ENCODE measurements at regions not wholly inside any gene's neighbourhood (a gene's known extent, or its start where the extent isn't known, plus 50 kb on each side); places are given as distances from the start of the nearest gene placed in this dataset.

GRCh38 chr14:87489196-87489819 is 503.7 kb downstream of the GALC start:
- TF ChIP-seq CTCF (IDR thresholded peaks at IDR 0.05; ENCODE audit: low read depth, low read length) = no peak
- no peak for DNase-seq (ENCODE audit: low read depth, low spot score)
- ChIA-PET POLR2A (no interaction called here), CTCF (no interaction called here)
- no peak overlapping the region for H3K4me3 ChIP-seq (ENCODE audit: low read depth, low read length)
- H3K27ac ChIP-seq (ENCODE audit: low read depth, low read length) = no peak overlapping the region
- no peaks in the 10 kb centered on the region for H3K9me3 ChIP-seq (ENCODE audit: control insufficient read depth, insufficient read depth, low read length)
- H3K27me3 ChIP-seq (ENCODE audit: control insufficient read depth, insufficient read depth, low read length) = no peaks in the 10 kb centered on the region

GRCh38 chr14:87483271-87484260 is 509.4 kb downstream of the GALC start:
- CTCF ChIA-PET = interaction anchor here (0.6 to 1.0 kb wide), 2 partner anchors 30 to 1871 kb away, joined by 3 read pairs; no protein-coding TSS in a partner anchor
- Histone ChIP-seq H3K9me3 (ENCODE audit: control insufficient read depth, insufficient read depth, low read length) (no peaks in the 10 kb centered on the region), H3K4me3 (ENCODE audit: low read depth, low read length) (no peak overlapping the region), H3K27me3 (ENCODE audit: control insufficient read depth, insufficient read depth, low read length) (no peaks in the 10 kb centered on the region), H3K27ac (ENCODE audit: low read depth, low read length) (no peak overlapping the region)
- TF ChIP-seq CTCF (IDR thresholded peaks at IDR 0.05; ENCODE audit: low read depth, low read length) = no peak
- POLR2A ChIA-PET = no interaction called here
- peak; percentile 49 for DNase-seq (ENCODE audit: low read depth, low spot score)

- no peak overlapping the region for H3K27ac ChIP-seq (ENCODE audit: low read depth, low read length)
- no peaks in the 10 kb centered on the region for H3K9me3 ChIP-seq (ENCODE audit: control insufficient read depth, insufficient read depth, low read length)
- CTCF ChIA-PET = no interaction called here
- POLR2A ChIA-PET = interaction anchor here (0.5 kb wide), 1 partner anchor 1855 kb away, joined by 3 read pairs; no protein-coding TSS in a partner anchor
- no peak for TF ChIP-seq CTCF (IDR thresholded peaks at IDR 0.05; ENCODE audit: low read depth, low read length)
- no peak overlapping the region for H3K4me3 ChIP-seq (ENCODE audit: low read depth, low read length)
- no peak for DNase-seq (ENCODE audit: low read depth, low spot score)
- H3K27me3 ChIP-seq (ENCODE audit: control insufficient read depth, insufficient read depth, low read length) = no peaks in the 10 kb centered on the region
These were observed 524.5 kb downstream of the GALC start for GRCh38 chr14:87468531-87468930.

GRCh38 chr14:87467578-87467977 is 525.4 kb downstream of the GALC start:
- H3K9me3 ChIP-seq (ENCODE audit: control insufficient read depth, insufficient read depth, low read length) = no peaks in the 10 kb centered on the region
- POLR2A ChIA-PET = no interaction called here
- CTCF ChIA-PET = no interaction called here
- no peak for TF ChIP-seq CTCF (IDR thresholded peaks at IDR 0.05; ENCODE audit: low read depth, low read length)
- no peak overlapping the region for H3K4me3 ChIP-seq (ENCODE audit: low read depth, low read length)
- no peak overlapping the region for H3K27ac ChIP-seq (ENCODE audit: low read depth, low read length)
- no peaks in the 10 kb centered on the region for H3K27me3 ChIP-seq (ENCODE audit: control insufficient read depth, insufficient read depth, low read length)
- DNase-seq (ENCODE audit: low read depth, low spot score) = no peak

- Histone ChIP-seq H3K27ac (ENCODE audit: low read depth, low read length) (no peak overlapping the region), H3K9me3 (ENCODE audit: control insufficient read depth, insufficient read depth, low read length) (no peaks in the 10 kb centered on the region), H3K27me3 (ENCODE audit: control insufficient read depth, insufficient read depth, low read length) (no peaks in the 10 kb centered on the region), H3K4me3 (ENCODE audit: low read depth, low read length) (no peak overlapping the region)
- no peak for DNase-seq (ENCODE audit: low read depth, low spot score)
- ChIA-PET POLR2A (no interaction called here), CTCF (no interaction called here)
- TF ChIP-seq CTCF (IDR thresholded peaks at IDR 0.05; ENCODE audit: low read depth, low read length) = no peak
These were observed 527.2 kb downstream of the GALC start for GRCh38 chr14:87465770-87466169.

Data from AG04450 (cell line).